ENCODE measurements at regions not wholly inside any gene's neighbourhood (a gene's known extent, or its start where the extent isn't known, plus 50 kb on each side); places are given as distances from the start of the nearest gene placed in this dataset.

- no peak for TF ChIP-seq CTCF (IDR thresholded peaks at IDR 0.05)
- TF ChIP-seq POLR2A (IDR thresholded peaks at IDR 0.05) = no peak
Observed at GRCh38 chr12:131591714-131592709, 118.9 kb upstream of the SFSWAP start.
